ENCODE measurements at regions not wholly inside any gene's neighbourhood (a gene's known extent, or its start where the extent isn't known, plus 50 kb on each side); places are given as distances from the start of the nearest gene placed in this dataset.

GRCh38 chr6:22751223-22751622, 181.9 kb downstream of the HDGFL1 start:
- TF ChIP-seq, protein P1, sequence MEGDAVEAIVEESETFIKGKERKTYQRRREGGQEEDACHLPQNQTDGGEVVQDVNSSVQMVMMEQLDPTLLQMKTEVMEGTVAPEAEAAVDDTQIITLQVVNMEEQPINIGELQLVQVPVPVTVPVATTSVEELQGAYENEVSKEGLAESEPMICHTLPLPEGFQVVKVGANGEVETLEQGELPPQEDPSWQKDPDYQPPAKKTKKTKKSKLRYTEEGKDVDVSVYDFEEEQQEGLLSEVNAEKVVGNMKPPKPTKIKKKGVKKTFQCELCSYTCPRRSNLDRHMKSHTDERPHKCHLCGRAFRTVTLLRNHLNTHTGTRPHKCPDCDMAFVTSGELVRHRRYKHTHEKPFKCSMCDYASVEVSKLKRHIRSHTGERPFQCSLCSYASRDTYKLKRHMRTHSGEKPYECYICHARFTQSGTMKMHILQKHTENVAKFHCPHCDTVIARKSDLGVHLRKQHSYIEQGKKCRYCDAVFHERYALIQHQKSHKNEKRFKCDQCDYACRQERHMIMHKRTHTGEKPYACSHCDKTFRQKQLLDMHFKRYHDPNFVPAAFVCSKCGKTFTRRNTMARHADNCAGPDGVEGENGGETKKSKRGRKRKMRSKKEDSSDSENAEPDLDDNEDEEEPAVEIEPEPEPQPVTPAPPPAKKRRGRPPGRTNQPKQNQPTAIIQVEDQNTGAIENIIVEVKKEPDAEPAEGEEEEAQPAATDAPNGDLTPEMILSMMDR (IDR thresholded peaks at IDR 0.05; ENCODE audit: poor library complexity) = no peak
- TF ChIP-seq EZH2 (IDR thresholded peaks at IDR 0.05; ENCODE audit: borderline replicate concordance) = no peak
